ENCODE measurements at regions not wholly inside any gene's neighbourhood (a gene's known extent, or its start where the extent isn't known, plus 50 kb on each side); places are given as distances from the start of the nearest gene placed in this dataset.

DNA sequence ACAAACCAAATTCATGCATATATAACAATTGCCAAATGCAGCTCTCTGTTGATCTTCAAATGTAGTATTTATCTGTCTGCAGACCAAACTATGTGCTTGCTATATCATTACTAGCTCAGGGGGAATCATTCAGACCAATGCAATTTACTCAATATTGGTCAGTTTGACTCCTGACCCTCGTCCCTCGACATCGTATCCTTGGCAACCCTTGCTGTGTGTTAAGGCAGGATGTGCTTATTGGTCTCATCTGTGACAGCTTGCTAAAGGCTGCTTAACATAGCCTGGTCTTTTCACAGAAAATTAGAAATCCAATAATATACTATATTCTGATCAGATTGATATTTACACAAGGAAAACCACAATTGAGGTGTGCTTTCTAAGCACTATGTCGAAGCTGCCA lies 747.1 kb downstream of the GALR1 start:
- no peak for DNase-seq

- no peak for DNase-seq
Observed at GRCh38 chr18:78001811-78002210, 752.2 kb downstream of the GALR1 start.

DNA sequence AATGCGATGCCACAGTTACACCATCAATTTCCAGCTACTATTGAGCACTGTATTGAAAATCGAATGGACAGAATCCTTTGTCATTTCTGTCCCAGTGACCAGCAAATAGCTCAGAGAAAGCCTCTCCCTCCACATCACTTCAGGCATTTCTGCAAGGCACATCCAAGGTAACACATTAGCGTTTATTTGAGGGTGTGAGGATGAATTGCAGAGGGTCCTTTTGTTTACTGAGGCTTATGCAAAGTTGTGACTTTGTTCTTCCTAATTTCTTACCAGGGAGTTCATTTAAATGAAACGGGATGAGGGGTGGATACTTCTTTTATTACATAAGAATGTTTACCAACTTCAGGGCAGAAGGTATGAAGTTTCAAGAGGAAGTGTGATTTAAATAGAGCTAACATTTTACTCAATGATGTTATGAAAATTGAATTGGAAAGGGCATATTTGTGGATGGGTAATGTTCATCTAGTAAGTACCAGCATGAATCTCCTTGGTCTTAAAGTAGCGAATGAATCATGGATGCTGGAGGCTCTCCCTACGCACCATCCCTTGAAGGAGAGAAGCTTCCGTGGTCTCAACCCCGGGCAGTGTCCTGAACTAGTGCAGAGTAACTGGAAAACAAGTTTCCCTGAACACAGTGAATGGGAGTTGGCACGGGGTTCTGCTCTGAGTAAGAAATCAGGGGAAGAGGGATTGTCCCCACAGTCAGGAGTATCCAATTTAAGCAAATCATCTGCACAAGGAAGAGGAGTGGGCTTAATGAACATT lies 756.5 kb downstream of the GALR1 start:
- no peak for DNase-seq

GRCh38 chr18:78006774-78007260 lies 757.2 kb downstream of the GALR1 start:
- DNase-seq: no peak

DNA sequence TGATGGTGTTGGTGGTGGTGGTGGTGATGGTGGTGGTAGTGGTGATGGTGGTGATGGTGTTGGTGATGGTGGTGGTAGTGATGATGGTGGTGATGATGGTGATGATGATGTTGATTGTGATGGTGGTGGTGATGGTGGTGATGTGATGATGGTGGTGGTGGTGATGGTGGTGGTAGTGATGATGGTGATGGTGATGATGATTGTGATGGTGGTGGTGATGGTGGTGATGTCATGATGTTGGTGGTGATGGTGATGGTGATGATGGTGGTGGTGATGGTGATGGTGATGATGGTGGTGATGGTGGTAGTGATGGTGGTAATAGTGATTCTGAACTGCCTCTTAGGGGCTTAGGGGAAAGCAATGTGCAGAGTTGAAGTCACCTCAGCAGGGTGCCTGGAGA lies 760.7 kb downstream of the GALR1 start:
- DNase-seq: no peak

- no peak for DNase-seq
Observed at GRCh38 chr18:78017869-78018268, 768.2 kb downstream of the GALR1 start.

DNA sequence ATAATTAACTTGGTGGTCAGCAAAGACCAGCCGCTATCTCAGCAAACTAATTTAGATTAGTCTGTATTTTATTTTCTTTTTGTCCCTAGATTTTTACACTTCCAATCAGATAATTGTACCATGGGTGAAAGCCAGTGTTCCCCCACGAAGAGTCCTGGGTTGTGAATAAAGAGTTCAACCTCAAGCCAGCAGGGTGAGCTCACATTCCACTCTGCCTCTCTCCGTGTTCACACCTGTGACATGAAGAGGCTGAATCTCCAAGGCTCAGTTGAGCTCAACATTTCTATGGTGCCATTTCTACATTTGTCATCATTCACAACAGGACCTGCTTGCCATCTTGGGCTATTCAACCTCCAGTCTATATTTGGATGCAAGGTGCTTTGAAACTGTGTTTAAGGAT lies 771.5 kb downstream of the GALR1 start:
- DNase-seq: no peak

- DNase-seq: no peak
Observed at GRCh38 chr18:78031589-78031988, 781.9 kb downstream of the GALR1 start.

- no peak for DNase-seq
Observed at GRCh38 chr18:78031991-78032390, 782.3 kb downstream of the GALR1 start.

DNA sequence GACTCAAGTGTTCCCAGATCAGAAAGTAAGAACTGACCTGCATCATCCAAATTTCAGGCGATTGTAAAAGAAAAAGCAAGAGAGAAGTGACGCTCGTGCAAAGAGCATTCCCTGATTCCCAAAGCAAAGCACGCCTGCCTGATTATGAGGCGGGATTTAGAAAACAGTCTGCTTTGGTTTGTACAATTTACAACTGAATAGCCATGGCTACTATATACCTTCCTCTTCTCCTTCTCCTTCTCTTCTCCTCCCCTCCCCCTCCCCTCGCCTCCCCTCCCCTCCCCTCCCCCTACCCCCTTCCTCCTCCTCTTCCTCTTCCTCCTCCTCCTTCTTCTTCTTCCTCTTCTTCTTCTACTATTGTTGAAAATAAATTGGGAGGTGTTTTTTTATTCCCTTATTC lies 782.9 kb downstream of the GALR1 start:
- DNase-seq: no peak

DNA sequence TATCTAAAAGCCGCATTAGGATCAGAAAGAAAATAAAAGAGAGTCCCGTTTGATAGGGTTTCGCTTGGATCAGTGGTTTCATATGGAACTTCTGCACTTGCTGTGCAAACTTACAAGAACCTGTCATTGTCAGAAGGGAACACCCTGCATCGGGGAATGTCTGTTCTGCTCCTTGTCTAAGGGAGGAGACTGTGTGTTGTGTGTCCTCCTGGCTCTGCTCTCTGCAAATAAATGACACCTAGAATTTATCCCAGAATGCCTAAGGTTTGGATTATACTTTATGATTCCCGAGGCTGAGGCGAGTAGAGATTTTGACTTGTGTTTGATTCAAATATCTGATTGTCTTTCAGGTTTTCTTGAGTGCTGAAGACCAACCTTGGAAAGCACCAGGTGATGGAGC lies 785.1 kb downstream of the GALR1 start:
- DNase-seq: no peak

- DNase-seq: no peak
Observed at GRCh38 chr18:78041218-78041617, 791.6 kb downstream of the GALR1 start.

DNA sequence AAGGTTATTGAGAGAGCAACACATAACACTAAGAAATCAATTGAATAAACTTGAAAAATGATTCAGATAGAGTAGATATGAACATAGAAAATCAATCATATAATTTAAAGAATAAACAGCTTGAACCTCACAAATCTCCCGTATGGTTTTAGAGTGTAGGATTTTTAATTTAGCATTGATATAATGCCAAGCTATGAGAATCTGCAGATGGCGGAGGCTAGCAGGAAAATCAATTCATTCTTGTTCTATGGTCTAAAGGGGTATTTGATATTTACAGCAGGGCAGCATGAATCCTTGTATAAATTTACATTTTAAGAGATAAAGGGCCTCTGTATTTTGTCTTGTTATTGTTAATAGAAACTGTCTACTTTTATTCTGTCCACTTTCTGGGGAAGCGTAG lies 797.0 kb downstream of the GALR1 start:
- no peak for DNase-seq

- DNase-seq: no peak
Observed at GRCh38 chr18:78049281-78049680, 799.6 kb downstream of the GALR1 start.

DNA sequence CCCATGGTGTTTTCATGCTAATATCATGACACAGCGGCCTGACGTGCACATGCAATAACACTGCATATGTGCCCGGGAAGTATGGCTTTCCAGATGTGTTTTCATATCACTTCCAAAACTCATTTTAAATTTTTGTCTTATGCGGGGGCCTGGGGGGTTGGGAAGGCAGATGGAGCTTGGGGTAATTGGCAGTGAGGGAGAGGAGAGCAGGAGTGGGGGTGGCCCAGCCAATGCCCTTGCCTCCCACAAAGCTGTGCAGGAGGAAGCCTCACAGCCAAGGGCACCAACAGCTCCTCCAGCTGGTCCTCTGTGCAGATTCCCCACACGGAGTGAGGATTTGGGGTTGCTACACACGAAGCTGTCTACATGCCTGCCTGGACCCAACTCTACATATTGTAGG lies 805.2 kb downstream of the GALR1 start:
- DNase-seq: no peak

DNA sequence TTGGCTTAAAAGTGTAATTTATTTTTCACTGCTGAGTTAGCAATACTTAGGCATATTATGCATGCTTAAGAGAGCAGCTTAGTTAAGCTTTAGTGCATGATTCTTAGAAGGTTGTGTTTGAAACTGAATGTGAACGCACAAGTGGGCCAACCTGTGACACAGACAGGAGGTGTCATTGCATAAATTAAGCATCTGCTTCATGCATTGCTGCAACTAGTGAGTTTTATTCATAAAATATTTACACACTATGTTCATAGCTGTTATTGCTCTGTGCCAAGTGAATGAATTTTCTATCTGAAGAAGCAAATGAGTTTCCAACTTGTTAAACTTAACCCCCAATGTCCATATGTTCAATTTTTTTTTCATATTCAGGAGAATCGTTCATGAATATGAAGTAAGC lies 806.4 kb downstream of the GALR1 start:
- DNase-seq: no peak

- peak; percentile 41 for DNase-seq
Observed at GRCh38 chr18:78069784-78070664, 820.4 kb downstream of the GALR1 start.

DNA sequence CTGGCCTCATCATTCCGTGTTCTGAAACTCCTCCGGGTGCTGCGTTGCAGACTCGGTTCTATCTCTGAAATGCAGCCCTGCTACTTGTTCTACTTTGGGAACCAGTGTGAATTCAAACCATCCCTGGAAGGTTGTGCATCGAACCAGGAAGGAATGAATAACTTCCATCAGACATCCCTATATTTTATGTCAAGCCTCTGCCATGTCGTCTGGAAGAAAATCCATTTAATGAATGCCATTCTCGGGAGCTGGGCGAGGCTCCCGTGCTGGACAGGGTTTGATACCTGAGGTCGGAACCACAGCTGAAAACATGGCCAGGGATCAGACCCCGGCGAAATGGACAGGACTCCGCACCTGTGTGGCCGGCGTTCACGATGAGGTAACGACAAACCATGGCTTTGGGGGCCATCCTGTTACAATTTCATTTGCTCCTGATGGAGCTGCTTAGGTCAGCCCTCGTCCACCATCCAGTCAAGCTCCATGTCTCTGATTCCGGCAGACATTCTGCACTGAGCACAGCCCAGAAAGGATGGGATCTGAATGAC lies 821.6 kb downstream of the GALR1 start:
- no peak for DNase-seq

DNA sequence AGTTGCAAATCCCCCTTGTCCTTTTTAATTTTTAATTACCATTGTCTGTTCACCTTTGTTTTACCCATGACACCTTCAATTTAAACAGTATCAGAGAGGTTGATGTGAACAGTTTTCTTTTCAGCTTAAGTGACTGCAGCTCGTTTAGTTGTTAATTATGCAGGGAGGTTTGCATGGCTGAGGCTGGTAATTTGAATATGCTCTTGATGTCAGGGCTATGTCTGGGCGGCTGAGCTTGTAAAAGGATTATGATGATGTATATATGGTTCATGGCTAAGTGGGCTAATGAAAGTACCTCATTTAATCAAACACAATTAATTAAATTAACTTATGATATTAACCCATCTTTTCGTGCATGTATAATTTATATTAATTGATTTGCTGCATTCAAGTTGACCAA lies 822.1 kb downstream of the GALR1 start:
- DNase-seq: no peak

GRCh38 chr18:78072375-78072774 lies 822.7 kb downstream of the GALR1 start:
- DNase-seq: no peak

DNA sequence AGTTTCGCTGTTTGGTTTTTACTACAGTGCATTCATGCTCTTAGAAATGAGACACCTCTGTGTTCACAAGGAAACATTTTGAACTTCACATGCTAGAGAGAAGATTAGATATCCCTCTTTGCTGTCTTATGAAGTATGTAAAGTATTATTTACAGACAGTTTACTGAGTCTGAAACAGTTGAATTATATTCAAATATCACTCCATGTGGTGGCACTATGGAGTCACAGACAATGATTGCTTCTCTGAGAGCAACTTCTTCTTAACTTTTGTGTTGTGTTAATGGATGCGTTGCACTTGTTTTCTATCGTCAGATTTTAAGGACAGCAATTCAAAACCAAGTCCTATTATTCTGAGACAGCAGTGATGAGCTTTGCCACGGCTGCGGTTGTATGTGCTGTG lies 823.6 kb downstream of the GALR1 start:
- peak; percentile 27 for DNase-seq

DNA sequence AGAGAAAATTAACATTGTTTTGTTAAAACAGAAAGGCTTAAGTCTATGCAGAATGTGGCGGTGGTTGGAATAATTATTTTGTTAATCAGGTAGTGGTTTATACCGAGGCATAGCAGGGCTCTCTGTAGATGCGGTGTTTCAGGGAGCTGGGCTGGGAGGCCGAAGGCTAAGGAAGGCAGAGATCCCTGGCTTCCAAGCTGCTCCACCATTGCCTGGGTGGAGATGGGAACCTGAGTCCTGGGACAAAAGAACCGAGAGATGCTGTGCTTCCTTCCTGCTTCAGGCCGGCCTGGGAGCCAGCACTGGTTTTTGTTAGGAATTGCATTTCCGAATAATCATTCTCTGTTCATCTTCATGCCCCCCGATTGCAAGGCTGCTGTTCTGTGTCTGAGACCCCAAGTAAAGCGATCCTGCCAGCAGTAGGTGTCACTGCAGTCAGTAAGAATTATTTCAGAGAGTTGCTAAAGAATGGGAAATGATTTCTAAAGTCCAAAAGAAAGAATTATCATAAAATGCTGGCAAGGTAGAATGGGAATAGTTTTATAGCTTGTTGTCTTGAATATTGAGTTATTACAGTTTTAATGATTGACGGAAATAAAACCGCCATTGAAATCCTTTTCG lies 824.9 kb downstream of the GALR1 start:
- DNase-seq: no peak

- DNase-seq: no peak
Observed at GRCh38 chr18:78080081-78080480, 830.4 kb downstream of the GALR1 start.
